HG03442 (cell line): ENCODE measurements at regions not wholly inside any gene's neighbourhood (a gene's known extent, or its start where the extent isn't known, plus 50 kb on each side); places are given as distances from the start of the nearest gene placed in this dataset.

Experiments used
- ATAC-seq: cut with Tn5 transposase; IDR thresholded peaks from one replicate; pipeline ENCODE4 v1.9.1; 2021; ENCODE audit warnings: mild to moderate bottlenecking, moderate library complexity; ENCODE audit not compliant: unreplicated experiment

DNA sequence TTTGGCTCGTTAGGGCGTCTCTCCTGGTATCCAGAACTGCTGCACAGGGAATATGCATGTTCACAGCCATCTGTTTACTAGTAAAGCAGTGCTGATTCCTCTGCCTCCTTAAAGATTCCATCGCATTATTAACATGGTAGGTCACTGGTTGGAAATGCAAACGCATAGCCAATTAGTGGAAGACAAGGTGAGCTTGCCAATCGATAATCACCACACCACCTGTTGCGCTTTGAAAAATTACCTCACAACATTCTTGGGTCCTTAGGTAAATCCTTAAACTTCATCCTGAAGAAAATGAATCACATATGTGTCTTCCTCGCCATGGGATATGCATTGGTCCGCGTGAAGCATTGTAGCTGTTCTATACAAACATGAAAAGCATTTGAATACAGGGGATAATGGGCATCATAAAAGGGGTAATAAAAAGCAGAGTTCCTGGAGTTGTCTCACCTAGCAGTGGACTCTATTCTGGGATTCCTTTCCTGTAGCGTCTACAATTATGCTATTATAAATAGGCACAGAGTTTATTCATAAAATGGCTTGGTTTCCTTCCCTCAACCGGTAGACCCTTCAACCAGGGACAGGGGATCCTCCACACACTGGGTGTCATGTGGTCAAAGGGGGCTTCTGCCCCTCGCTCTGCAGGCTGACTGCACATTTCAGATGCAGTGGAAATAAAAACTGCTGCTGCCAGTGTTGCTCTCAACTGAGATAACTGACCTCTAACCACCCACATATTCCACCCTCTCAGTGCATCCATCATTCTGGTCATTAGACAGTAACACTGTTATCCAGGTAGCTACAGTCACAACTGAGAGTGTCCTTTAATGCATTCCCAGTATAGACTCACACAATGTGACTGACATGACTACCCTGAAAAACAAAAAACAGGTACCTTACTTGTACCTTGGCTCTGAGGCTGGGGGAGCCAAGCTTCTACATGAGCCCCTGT, 389.2 kb upstream of the NFE2L3 start:
- no peak for ATAC-seq

DNA sequence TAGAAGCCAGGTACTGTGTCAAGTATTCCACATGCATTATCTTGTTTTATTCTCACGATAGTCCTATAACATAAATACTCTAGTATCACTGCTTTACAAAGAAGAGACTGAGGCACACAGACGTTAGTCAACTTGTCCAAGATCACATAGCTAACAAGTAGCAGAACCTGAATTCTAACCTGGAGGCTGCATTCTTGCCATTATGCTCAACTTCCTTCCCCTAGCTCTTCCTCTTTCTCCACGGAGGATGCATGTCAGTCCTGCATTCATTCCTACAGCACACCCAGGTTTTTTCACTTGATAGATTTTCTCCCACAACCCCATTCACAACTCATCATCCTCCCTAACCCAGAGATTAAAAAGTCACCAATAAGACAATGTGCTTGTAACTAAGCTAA, 388.5 kb upstream of the NFE2L3 start:
- ATAC-seq = no peak

DNA sequence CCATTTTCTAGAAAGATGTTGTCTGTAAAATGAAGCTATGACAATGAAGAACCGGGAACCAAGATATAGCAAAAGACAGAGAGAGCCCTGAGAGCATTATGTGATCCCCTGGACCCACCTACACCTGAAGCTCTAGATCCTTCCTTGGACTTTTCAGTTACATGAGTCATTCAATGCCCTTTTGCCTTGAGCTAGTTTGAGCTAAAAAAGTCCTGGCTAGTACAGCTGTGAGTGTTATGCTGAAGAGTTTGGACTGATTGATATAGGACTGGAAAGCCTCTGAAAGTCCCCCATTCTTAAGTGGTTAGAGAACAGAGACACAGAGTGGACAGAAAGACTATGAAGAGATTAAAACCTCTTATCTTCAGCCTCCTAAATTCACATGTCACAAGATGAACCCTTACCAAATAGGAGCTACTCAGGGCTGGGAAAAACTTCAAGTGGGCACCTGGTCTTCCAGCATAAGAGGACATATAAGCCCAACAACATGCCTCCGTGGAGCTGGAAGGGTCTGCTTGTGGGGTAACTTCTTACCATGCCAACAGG, 386.8 kb upstream of the NFE2L3 start:
- ATAC-seq = no peak

DNA sequence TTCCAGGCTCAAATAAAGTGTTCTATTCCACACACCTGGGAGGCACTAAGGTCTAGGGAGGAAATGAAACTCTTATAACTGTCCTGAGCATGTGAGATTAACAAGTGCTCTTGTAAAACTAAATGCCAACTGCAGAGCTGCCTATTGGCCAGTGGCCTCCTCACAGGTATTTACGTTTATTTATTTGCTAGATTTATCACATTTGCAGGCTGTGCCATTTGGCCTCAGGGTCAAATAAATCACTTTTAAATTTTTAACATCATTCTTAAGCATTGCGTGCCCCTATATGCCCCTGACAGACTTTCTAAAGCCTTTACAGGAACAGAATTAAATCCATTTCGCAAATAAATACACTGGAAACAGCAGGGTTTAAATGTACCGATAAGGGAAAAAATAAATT, 381.8 kb upstream of the NFE2L3 start:
- ATAC-seq = no peak

DNA sequence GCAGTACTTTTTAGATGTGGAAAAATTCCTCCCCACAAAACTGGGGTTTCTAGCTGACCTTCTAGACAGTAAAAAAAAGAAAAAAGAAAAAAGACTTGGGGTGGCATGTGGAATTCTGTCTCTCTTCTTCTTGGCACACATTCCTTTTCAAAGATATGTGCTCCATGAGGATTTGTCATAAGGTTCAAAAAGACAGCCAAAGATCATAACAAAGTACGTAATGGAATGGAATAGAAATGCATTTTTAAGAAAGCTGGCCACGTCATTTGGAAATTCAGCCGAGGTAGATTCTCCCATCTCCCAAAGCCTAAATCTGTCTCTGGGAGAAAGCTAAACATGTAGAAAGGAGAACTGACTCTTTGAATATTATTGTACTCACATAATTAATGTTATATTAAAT, 381.3 kb upstream of the NFE2L3 start:
- ATAC-seq = no peak

DNA sequence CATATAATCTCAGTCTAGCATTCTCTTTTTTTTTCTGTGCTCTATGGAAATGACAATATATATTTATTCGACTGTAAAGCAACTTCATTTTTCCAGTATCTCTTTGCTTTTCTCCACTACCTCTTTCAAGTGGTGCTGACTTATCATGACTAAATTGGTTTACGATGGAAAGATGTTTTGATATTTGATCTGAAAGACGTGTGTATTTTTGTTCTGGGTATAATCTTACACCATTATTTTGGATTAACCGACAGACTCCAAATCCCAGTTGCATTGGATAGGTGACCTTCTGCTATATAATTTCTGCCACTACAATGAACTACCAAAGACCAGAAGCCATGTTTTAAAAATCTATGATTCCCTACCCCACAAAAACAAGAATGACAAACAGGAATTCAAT, 380.5 kb upstream of the NFE2L3 start:
- ATAC-seq = no peak

DNA sequence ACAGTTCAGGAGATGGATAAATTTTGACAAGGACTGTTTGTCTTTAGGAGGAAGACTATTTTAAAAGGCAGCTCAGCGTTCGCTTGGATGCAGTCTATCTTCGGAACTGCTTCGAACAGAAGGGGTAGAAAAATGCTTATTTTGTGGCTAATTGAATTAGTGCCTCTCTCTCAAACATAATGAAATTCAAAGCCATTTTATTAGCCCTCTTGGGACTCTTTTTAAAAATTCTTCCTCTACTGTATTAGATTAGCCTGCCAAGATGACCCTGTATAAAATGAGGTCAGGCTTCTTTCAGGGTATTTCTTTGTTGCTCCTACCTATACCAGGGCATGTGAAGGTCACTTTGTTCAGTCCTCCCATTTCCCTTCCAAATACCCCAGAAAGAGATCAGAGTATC, 379.2 kb upstream of the NFE2L3 start:
- no peak for ATAC-seq

DNA sequence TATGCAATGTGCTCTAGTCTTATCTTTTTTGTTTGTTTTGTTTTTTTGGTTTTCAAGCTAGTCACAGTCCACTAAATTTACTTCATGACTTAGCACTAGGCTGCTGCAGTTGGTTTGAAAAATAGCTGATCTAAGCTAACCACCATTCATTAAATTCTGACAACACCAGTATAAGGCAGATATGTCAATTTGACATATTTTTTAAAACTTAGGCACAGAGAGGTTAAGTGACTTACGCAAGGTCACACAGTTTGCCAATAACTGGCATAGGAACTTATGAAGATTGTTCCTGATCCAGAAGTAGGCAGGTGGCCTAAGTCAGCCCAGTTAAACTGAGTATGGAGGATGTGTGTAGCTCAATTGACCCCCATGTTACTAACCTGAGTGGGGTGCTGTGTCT, 377.3 kb upstream of the NFE2L3 start:
- no peak for ATAC-seq

DNA sequence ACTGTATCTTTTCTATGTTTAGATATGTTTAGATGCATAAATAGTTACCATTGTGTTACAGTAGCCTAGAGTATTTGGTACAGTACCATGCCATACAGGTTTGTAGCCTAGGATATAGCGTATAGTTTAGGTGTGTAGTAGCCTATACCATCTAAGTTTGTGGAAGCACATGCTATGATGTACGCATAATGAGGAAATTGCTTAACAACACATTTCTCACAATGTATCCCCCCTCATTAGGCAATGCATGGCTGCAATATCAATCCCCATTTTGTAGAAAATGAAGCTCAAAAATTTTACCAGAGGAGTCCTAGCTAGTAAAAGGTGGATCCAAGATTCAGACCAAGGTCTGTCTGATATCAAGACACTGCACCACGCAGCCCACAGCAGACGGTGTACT, 376.4 kb upstream of the NFE2L3 start:
- no peak for ATAC-seq

DNA sequence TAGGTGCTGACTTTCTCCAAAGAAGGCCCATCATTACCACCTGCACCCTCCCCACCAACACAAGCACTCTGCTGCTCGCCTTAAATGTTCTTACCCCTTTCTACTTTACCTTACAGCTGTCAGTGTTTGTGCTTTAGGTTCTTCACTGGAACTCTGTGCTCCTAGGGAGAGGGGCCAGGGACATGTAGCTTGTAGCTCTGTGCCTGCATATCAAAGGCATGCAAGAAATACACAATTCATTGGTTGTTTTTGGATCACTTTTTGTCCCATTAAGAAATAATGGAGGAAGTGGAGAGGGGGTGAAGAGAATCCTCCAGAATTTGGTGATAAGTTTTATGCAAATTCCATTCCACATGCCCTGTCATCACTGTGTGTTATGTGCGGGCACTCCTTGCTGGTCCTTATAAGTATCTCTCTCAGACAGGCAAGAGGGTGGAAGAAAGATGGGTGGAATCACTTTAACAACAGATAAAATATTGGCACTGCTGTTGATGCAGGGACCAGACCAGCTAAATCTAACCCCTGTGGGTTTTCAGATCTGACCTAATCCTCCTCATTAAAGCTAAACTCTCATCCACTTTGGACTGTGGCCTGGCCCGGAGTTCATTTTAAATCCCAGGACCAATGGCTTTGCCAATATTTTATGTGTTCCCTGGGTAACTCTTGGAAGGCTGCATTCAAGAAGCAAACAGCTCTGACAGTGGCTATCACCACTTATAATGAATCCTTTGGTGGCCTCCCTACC, 375.8 kb upstream of the NFE2L3 start:
- no peak for ATAC-seq

DNA sequence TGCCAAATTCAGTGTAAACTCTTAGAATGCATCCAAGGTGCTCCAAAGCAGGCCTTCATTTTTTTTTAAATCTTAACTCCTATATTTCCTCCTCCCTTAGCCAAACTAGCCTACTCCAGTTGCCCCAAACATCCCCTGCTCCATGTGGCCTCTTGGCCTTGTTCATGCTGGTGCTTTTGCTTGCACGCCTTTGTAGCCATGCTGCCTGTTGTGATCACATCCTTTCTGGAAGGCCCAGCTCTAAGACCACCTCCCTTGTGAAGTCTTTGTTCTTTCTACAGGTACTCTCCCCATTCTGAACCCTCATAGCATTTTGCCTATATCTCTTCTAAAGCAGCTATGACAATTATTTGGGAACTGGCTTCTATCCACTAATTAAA, 375.3 kb upstream of the NFE2L3 start:
- ATAC-seq = no peak

DNA sequence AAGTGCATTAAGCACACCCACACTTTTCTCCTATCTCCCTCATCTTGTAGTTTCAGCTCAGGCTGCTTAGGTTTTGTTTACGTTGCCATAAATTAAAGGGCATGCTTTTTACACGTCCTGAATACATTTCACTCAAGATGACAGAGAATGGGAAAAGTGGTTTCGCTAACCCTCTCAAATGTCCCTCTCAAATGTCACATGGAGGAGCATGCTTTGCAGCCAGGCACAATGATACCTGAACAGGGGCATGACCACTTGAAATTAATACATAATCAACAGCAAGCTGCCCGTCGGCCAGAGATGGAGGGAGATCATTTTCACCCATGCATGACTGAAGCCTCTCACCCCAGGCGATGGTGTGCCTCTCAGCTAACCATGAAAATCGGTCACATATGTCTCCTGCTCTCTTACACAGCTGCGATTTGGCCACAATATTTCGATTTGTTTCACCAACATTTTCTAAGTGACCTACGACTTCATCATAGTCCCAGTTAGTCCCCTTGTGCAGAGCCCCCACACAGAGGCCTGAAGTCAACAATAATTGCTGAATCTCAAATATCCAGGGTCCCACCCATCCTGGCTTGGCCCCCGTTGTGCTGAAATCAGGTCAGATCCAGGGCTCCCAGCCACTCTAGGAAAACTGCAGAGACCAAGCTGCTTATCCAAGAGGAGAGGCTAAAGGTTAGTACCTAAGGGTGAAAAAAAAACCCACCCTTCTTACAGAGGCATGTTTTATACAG, 373.9 kb upstream of the NFE2L3 start:
- no peak for ATAC-seq

DNA sequence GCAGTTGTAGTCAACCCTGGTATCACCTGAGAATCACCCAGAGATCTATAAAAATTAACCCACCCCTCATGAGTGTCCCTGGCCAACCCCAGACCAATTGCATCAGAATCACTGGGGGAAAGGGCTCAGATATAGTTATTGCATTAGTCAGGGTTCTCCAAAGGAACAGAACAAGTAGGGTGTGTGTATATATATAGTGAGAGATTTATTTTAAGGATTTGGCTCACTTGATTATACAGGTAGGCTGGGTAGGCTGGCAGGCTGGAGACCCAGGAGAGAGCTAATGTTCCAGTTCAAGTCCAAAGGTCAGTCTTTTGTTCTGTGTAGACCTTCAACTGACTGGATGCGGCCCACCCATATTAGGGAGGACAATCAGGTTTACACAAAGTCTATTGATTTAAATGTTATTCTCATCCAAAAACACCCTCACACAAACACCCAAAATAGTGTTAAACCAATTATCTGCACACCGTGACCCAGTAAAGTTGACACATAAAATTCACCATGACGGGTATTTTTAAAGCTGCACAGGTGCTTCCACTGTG, 372.9 kb upstream of the NFE2L3 start:
- no peak for ATAC-seq

DNA sequence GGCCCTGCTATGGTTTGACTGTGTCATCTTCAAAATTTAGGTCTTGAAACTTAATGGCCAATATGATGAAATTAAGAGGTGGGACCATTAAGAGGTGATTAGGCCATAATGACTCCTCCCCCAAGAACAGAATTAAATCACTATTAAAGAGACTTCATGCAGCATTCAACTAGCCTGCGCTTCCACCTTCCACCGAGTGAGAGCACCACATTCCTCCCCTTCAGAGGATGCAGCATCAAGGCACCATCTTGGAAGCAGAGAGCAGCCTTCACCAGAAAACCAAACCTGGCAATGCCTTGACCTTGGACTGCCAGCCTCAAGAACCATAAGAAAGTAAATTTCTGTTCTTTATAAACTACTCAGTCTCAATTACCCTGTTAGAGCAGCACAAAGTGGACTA, 371.1 kb upstream of the NFE2L3 start:
- ATAC-seq = no peak

DNA sequence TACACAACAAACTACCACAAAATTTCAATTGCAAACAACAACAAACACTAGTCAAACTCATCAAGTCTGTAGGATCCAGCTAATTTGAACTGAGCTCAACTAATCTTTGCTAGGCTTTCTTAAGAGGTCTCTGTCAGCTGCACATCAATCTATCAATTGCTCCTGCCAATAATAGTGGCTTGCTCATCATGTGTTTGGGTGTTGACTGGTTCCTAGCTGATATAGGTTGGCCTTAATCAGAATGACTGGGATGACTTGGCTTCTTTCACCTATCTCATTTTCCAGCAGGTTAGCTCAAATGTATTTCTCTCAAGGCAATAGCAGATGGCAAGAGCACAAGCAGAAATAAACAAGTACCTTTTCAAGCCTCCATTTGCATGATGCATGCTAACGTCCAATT, 370.3 kb upstream of the NFE2L3 start:
- ATAC-seq = no peak

DNA sequence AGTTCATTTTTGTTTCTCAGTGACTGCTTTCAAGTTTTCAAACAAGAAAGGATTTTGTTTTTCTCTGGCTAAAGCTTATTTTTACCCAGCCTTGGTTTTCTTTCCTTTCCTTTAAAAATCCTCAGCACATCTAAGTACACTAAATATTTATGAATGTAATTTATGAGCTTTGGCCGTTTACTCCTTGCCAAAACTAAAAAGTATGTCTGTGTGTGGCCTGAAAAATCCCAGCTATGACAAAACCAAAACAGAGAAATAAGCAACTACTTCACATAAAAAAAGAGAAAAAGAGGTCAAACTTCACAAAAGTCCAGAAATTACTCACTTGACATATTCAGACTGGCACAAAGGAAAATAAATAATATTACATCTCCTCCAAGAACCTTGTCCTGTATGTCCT, 365.1 kb upstream of the NFE2L3 start:
- no peak for ATAC-seq

DNA sequence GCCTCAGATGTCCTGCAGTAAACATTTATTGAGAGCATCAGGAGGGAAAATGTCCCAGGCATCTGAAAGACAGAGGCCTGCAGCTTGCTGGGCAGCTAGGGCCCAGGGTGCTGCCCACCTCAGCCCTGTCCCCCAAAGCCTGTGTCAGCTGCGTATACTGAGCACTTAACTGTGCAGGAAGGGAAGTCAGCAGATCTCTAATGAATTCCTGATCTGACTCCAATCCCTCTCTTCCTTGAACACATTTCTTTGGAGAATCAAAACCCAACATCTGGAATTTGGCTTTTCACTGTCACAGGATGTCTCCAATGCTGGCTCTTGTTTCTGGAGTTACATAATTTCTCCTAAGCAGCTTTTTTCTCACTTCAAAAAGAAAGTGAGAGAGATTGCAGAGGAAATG, 364.7 kb upstream of the NFE2L3 start:
- no peak for ATAC-seq

DNA sequence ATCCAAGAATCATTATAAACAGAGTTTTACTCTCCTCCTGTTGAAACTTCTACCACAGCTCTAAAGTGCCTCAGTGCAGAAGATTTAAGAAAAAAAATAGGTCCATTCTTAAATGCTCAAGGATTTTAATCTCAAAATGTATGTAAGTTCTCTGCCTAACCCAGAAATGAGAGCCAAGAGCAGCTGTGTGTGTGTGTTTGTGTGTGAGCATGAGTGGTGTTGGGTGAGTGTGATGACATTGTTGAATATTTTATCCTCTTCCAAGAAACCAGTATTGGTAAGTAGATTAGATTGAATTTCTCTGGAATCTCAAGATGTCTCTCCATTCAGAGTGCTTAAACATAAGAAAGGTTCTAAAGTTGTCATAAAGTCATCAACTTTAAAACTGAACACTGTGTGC, 363.6 kb upstream of the NFE2L3 start:
- no peak for ATAC-seq

DNA sequence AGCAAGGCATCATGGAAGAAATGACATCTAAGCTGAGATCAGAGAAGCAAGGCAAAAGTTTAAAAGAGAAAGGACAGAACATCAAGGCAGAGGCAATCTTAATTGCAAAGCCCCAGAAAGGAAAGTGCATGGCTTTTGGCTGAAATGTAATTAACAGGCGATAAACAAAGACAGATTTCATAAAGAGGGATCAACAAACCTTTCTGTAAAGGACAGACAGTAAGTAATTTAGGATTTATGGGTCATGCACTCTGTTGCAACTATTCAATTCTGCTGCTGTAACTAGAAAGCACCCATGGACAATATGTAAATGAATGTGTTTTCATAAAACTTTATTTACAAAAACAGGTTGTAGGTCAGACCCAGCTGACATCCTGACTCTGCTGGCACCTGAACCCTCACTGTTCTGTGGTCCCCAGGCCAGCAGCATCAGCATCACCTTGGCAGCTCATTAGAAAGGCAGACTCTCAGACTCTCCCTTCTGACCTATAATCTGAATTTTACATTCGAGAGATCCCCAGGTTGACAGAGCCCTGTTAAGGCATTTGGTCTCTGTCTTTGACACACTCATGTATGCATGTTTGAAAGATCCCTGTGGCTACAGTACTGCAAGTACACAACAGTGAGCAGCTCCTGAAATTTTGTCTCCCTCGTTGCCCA, 362.9 kb upstream of the NFE2L3 start:
- ATAC-seq = no peak
